GM12878 (cell line): ENCODE measurements at regions not wholly inside any gene's neighbourhood (a gene's known extent, or its start where the extent isn't known, plus 50 kb on each side); places are given as distances from the start of the nearest gene placed in this dataset.

Experiments
- ATAC-seq: fragments of 200-7000 bp; cut with Tn5 transposase; 3 replicates; pipeline ENCODE4 v1.9.1; 2020; ENCODE audit warnings: mild to moderate bottlenecking, moderate library complexity
- BruUV-seq: library from RNA; stranded (reverse); fragments of 400-500 nt; replicated peaks from 2 replicates; lab custom pipeline; 2021; lab: Mats Ljungman, UMichigan
- CTCF ChIA-PET: fragments of 300-600 bp; sonication (Branson Sonifier 250); formaldehyde crosslinking; extraction: SDS; loops from one replicate; lab custom pipeline; 2021; ENCODE audit warnings: inconsistent platforms; lab: Yijun Ruan, JAX
- POLR2A ChIA-PET: fragments of 350-600 bp; formaldehyde crosslinking; extraction: SDS; loops from one replicate; lab custom pipeline; 2021; ENCODE audit warnings: inconsistent platforms; lab: Charles Lee
- RAD21 ChIA-PET: fragments of 300-600 bp; sonication (Branson Sonifier 250); formaldehyde crosslinking; loops from one replicate; lab custom pipeline; 2023; ENCODE audit warnings: antibody characterized with exemption; ENCODE audit not compliant: unreplicated experiment; lab: Charles Lee
- SMC1A ChIA-PET: fragments of 300-600 bp; sonication (Branson Sonifier 250); formaldehyde crosslinking; loops from one replicate; lab custom pipeline; 2023; ENCODE audit not compliant: unreplicated experiment, uncharacterized antibody; lab: Charles Lee
- DNase-seq: peaks from one replicate; pipeline ENCODE4 v3.0.0-alpha.2; 2011; ENCODE audit warnings: low read depth, low spot score
- FAIRE-seq: peaks from 3 replicates; lab custom pipeline; 2011; peaks lifted over from hg19 to GRCh38; lab: Jason Lieb, UNC
- H2AFZ ChIP-seq: 2 replicates; pipeline ENCODE4 v1.6.0; 2011; ENCODE audit warnings: low read depth, low read length, control low read depth; ENCODE audit not compliant: control insufficient read depth
- H3K27ac ChIP-seq: 2 replicates; pipeline ENCODE4 v1.5.1; 2011; ENCODE audit warnings: control low read depth; ENCODE audit not compliant: control insufficient read depth, insufficient read depth
- H3K27me3 ChIP-seq, 2 experiments: replicated peaks in 1 of 2; 2 replicates each; pipeline versions ENCODE4 v1.6.0 to v1.6.1; 2011; ENCODE audit warnings: low read length in 1 of 2; ENCODE audit not compliant: control insufficient read depth in 2 of 2, insufficient read depth in 2 of 2
- H3K36me3 ChIP-seq, 2 experiments: 2 replicates each; pipeline ENCODE4 v1.5.1; 2011; ENCODE audit warnings: low read length in 1 of 2; ENCODE audit not compliant: control insufficient read depth in 2 of 2, insufficient read depth in 2 of 2
- H3K4me1 ChIP-seq: 2 replicates; pipeline ENCODE4 v1.6.1; 2011; ENCODE audit warnings: mild to moderate bottlenecking, low read length, moderate library complexity, mixed read lengths; ENCODE audit not compliant: control insufficient read depth, insufficient read depth
- H3K4me2 ChIP-seq: 2 replicates; pipeline ENCODE4 v1.6.0; 2011; ENCODE audit warnings: control low read depth; ENCODE audit not compliant: control insufficient read depth, insufficient read depth
- H3K4me3 ChIP-seq: fragments of 200-600 bp; sonication (generic); 2 replicates; pipeline ENCODE4 v1.5.1; 2016
- H3K79me2 ChIP-seq: 2 replicates; pipeline ENCODE4 v1.6.0; 2011; ENCODE audit warnings: low read length; ENCODE audit not compliant: control insufficient read depth, insufficient read depth
- H3K9ac ChIP-seq: 2 replicates; pipeline ENCODE4 v1.8.0; 2011; ENCODE audit warnings: low read length, control low read depth, mixed read lengths; ENCODE audit not compliant: control insufficient read depth, insufficient read depth
- H3K9me3 ChIP-seq: replicated peaks from 3 replicates; pipeline ENCODE4 v1.5.1; 2011; ENCODE audit warnings: mild to moderate bottlenecking, low read length; ENCODE audit not compliant: control insufficient read depth, insufficient read depth
- H4K20me1 ChIP-seq: 2 replicates; pipeline ENCODE4 v1.6.0; 2011; ENCODE audit not compliant: control insufficient read depth, insufficient read depth
- CREM ChIP-seq: IDR thresholded peaks from 2 replicates; pipeline ENCODE4 v1.6.1; 2014; ENCODE audit warnings: antibody characterized with exemption, low read depth
- EED ChIP-seq: sonication (generic); IDR thresholded peaks from 2 replicates; pipeline ENCODE4 v1.6.1; 2016; ENCODE audit warnings: antibody characterized with exemption, low read depth
- KLF5 ChIP-seq: fragments of 450-650 bp; IDR thresholded peaks from 2 replicates; pipeline ENCODE4 v1.6.1; 2014; ENCODE audit warnings: mild to moderate bottlenecking; ENCODE audit not compliant: partially characterized antibody
- MEF2A ChIP-seq: IDR thresholded peaks from 2 replicates; pipeline ENCODE4 v1.6.1; 2011; ENCODE audit warnings: low read depth, mild to moderate bottlenecking, low read length, moderate library complexity; ENCODE audit not compliant: insufficient read depth
- NFIC ChIP-seq: IDR thresholded peaks from 2 replicates; pipeline ENCODE4 v1.6.1; 2012; ENCODE audit warnings: low read depth, mild to moderate bottlenecking, inconsistent platforms, low read length, moderate library complexity
- POLR2AphosphoS5 ChIP-seq: IDR thresholded peaks from 2 replicates; pipeline ENCODE4 v1.6.1; 2011; ENCODE audit warnings: mild to moderate bottlenecking, low read length, inconsistent platforms
- SMAD1 ChIP-seq: fragments of 450-650 bp; IDR thresholded peaks from 2 replicates; pipeline ENCODE4 v1.6.1; 2018; ENCODE audit warnings: mild to moderate bottlenecking, low read depth; ENCODE audit not compliant: partially characterized antibody
- SP1 ChIP-seq: IDR thresholded peaks from one replicate; pipeline ENCODE4 v1.6.1; 2011; ENCODE audit warnings: low read depth, low read length
- WGBS: methylation state at CpG from one replicate; pipeline ENCODE4 v1.1.6; 2016; ENCODE audit warnings: low lambda C conversion rate; ENCODE audit not compliant: insufficient replicate concordance, insufficient coverage; ENCODE audit errors: missing lambda C conversion rate; 5-methylcytosine and 5-hydroxymethylcytosine counted together
- in situ Hi-C: fragments of 300-500 bp; cut with MboI; formaldehyde crosslinking; loops from 9 replicates; pipeline ENCODE4 v1.14.3; 2018; ENCODE audit warnings: mixed read lengths
- intact Hi-C: fragments of 100-400 bp; cut with micrococcal nuclease; formaldehyde crosslinking; loops from one replicate; pipeline ENCODE4 v1.14.2; 2022; ENCODE audit not compliant: unreplicated experiment
- TF ChIP-seq, protein P1 (sequence below): IDR thresholded peaks from 2 replicates; pipeline ENCODE4 v1.6.1; 2011; ENCODE audit warnings: borderline replicate concordance, low read depth, mild to moderate bottlenecking, moderate library complexity, low read length; ENCODE audit not compliant: insufficient read depth, poor library complexity, severe bottlenecking
- TF ChIP-seq, protein P2 (sequence below): fragments of 450-650 bp; IDR thresholded peaks from 2 replicates; pipeline ENCODE4 v1.6.1; 2017; ENCODE audit warnings: borderline replicate concordance
- TF ChIP-seq, protein P3 (sequence below): fragments of 450-650 bp; IDR thresholded peaks from 2 replicates; pipeline ENCODE4 v1.6.1; 2014; ENCODE audit warnings: mild to moderate bottlenecking
- TF ChIP-seq, protein P4 (sequence below): IDR thresholded peaks from 2 replicates; pipeline ENCODE4 v1.6.1; 2012; ENCODE audit warnings: improper control_type of control experiment, low read depth, low read length; ENCODE audit not compliant: insufficient replicate concordance

DNA sequence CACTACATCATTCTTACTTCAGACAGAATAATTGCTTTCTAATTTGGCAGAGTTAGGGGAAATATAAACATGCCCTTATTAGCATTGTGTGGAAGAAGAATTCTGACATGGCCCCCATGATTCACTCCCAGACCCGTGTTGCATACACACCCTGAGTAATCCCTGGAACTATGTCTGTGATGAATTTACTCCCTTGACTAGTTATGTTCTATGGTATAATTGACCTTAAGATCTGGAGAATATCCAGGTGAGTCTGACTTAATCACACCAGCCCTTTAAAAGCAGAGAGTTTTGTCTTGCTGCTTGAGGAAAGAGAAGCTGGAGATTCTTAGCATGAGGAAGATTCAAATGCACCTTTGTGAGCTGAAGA lies 262.9 kb downstream of the SOX4 start:
- WGBS, result 0% methylated on average over 1 of the region's 1 CpG
- H3K27me3 ChIP-seq, result no peaks in the 10 kb centered on the region
- no peaks in the 10 kb centered on the region for H3K4me1 ChIP-seq
- no peak overlapping the region for H3K4me3 ChIP-seq
- H4K20me1 ChIP-seq, result no peaks in the 10 kb centered on the region
- ChIA-PET POLR2A (interaction anchor here (0.6 kb wide), 1 partner anchor 43 kb away, joined by 3 read pairs; no protein-coding TSS in a partner anchor), RAD21 (interaction anchor here (1.3 kb wide), 1 partner anchor 9 kb away, joined by 4 read pairs; no protein-coding TSS in a partner anchor), CTCF (interaction anchor here (1.0 to 1.1 kb wide), 2 partner anchors 8 to 10 kb away, joined by 3 to 4 read pairs; no protein-coding TSS in a partner anchor), SMC1A (interaction anchor here (2.6 kb wide), 1 partner anchor 9 kb away, joined by 16 read pairs; no protein-coding TSS in a partner anchor)
- in situ Hi-C loops, result no loop called here
- DNase-seq (no peak), ATAC-seq (no peak), FAIRE-seq (no peak)
- no peaks in the 10 kb centered on the region for H3K79me2 ChIP-seq
- no TSS peak for BruUV-seq
- no peaks in the 10 kb centered on the region for H3K9me3 ChIP-seq
- H3K4me2 ChIP-seq, result no peak overlapping the region
- no peak overlapping the region for H3K9ac ChIP-seq
- H3K27ac ChIP-seq, result no peak overlapping the region
- H2AFZ ChIP-seq, result no peak overlapping the region
- intact Hi-C loops, result no loop called here
- no peaks in the 10 kb centered on the region for H3K36me3 ChIP-seq
- TF ChIP-seq SMAD1 (no peak), NFIC (no peak), CREM (no peak), KLF5 (no peak), EED (no peak), SP1 (no peak), MEF2A (no peak), POLR2AphosphoS5 (no peak)
- TF ChIP-seq, protein P1, sequence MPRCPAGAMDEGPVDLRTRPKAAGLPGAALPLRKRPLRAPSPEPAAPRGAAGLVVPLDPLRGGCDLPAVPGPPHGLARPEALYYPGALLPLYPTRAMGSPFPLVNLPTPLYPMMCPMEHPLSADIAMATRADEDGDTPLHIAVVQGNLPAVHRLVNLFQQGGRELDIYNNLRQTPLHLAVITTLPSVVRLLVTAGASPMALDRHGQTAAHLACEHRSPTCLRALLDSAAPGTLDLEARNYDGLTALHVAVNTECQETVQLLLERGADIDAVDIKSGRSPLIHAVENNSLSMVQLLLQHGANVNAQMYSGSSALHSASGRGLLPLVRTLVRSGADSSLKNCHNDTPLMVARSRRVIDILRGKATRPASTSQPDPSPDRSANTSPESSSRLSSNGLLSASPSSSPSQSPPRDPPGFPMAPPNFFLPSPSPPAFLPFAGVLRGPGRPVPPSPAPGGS, result no peak
- TF ChIP-seq, protein P2, sequence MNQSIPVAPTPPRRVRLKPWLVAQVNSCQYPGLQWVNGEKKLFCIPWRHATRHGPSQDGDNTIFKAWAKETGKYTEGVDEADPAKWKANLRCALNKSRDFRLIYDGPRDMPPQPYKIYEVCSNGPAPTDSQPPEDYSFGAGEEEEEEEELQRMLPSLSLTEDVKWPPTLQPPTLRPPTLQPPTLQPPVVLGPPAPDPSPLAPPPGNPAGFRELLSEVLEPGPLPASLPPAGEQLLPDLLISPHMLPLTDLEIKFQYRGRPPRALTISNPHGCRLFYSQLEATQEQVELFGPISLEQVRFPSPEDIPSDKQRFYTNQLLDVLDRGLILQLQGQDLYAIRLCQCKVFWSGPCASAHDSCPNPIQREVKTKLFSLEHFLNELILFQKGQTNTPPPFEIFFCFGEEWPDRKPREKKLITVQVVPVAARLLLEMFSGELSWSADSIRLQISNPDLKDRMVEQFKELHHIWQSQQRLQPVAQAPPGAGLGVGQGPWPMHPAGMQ, result no peak
- TF ChIP-seq, protein P3, sequence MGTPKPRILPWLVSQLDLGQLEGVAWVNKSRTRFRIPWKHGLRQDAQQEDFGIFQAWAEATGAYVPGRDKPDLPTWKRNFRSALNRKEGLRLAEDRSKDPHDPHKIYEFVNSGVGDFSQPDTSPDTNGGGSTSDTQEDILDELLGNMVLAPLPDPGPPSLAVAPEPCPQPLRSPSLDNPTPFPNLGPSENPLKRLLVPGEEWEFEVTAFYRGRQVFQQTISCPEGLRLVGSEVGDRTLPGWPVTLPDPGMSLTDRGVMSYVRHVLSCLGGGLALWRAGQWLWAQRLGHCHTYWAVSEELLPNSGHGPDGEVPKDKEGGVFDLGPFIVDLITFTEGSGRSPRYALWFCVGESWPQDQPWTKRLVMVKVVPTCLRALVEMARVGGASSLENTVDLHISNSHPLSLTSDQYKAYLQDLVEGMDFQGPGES, result no peak
- TF ChIP-seq, protein P4, sequence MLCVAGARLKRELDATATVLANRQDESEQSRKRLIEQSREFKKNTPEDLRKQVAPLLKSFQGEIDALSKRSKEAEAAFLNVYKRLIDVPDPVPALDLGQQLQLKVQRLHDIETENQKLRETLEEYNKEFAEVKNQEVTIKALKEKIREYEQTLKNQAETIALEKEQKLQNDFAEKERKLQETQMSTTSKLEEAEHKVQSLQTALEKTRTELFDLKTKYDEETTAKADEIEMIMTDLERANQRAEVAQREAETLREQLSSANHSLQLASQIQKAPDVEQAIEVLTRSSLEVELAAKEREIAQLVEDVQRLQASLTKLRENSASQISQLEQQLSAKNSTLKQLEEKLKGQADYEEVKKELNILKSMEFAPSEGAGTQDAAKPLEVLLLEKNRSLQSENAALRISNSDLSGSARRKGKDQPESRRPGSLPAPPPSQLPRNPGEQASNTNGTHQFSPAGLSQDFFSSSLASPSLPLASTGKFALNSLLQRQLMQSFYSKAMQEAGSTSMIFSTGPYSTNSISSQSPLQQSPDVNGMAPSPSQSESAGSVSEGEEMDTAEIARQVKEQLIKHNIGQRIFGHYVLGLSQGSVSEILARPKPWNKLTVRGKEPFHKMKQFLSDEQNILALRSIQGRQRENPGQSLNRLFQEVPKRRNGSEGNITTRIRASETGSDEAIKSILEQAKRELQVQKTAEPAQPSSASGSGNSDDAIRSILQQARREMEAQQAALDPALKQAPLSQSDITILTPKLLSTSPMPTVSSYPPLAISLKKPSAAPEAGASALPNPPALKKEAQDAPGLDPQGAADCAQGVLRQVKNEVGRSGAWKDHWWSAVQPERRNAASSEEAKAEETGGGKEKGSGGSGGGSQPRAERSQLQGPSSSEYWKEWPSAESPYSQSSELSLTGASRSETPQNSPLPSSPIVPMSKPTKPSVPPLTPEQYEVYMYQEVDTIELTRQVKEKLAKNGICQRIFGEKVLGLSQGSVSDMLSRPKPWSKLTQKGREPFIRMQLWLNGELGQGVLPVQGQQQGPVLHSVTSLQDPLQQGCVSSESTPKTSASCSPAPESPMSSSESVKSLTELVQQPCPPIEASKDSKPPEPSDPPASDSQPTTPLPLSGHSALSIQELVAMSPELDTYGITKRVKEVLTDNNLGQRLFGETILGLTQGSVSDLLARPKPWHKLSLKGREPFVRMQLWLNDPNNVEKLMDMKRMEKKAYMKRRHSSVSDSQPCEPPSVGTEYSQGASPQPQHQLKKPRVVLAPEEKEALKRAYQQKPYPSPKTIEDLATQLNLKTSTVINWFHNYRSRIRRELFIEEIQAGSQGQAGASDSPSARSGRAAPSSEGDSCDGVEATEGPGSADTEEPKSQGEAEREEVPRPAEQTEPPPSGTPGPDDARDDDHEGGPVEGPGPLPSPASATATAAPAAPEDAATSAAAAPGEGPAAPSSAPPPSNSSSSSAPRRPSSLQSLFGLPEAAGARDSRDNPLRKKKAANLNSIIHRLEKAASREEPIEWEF, result no peak
